Limb (tissue), 2 donors: ENCODE measurements at regions not wholly inside any gene's neighbourhood (a gene's known extent, or its start where the extent isn't known, plus 50 kb on each side); places are given as distances from the start of the nearest gene placed in this dataset.
"Not testable (repeated sequence)": the region's sequence is repeated elsewhere in the genome, so short reads cannot be mapped to it uniquely, and the experiment has no call there.

Experiments used
- DNase-seq, 2 donors: peaks; one replicate each; pipeline ENCODE4 v3.0.0-alpha.2; 2016; ENCODE audit errors: extremely low spot score in 2 of 2

DNA sequence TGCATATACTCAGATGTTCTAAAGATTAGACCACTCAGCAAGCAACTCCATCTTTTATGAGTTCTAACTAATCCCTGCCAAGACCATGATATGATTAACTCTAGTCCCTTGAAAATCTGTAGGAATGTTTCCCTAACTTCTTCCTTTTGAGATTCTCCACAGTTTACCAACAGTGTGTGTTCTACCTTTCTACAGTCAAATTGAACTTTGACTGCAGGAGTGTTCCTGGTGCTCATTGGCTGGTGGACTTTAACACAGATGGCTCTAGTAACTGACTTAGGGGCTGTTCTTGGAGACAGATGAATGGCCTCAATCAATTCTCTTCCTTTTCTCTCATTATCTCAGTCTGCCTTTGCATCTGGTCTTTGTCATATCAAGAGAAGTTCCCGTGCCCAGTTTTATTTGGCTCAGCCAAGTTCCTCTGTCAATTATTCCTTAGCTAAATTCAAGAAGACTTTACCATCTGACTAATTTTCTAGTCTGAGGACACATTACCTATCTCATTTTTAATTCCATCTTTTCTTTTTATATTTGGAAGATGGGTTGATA lies 643.9 kb upstream of the CAMK1G start:
- DNase-seq: no peak

DNA sequence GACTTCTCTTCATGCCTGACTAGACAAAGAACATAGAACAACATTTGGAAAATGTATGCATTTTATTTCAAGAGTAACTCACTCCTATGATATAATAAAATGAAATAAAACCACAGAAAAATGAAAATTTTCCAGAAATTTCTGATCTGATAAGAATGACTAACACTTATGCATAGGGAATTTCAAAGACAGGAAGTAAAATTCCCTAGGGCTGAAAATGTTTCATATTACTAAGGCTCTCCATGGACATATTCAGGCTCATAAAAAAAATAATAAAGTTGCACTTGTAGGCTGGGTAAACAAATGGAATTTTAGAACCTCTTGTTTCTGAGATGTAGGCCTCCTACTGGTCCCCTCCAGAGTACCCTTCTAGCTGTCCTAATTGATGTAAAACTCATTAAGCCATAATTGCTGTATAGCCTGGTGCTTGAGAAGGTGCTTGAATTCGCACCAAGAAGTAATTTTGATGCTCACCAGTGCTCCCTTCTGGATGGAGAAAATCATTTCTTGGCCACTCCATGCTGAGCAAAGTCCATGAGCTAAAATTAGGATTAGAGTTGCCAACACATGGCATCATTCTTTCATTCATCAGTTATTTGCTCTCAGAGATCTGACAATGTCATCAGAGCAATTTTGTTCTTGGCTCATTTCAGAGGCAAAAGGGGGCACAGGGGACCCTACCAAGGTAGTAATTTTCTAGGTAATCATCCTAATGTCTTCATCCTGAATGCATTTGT lies 641.0 kb upstream of the CAMK1G start:
- DNase-seq: no peak

- no peak for DNase-seq
These were observed 640.2 kb upstream of the CAMK1G start for GRCh38 chr1:208943291-208943690.

DNA sequence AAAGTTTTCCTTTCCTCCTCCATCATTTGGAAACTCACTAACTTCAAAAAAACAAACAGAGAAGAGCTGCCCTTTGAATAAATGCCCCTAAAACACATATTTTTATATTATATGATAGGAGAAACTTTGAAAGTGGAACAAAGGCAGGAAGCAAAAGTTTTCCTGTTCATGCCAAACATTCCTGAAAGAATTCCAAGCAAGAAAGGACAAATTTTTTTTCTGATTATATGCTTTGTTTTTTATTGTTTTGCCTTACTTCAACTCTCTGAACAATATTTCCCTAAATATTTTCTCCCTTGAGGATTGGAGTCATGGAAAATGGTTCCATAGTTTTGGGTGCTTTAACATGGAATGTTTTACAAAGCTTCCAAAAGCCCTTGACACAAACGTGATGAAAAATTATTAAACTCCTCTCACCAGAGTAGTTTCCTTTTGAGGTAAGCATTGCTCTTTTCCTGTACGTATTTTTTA lies 638.5 kb upstream of the CAMK1G start:
- DNase-seq: no peak

- DNase-seq: no peak
These were observed 633.3 kb upstream of the CAMK1G start for GRCh38 chr1:208950206-208950605.

DNA sequence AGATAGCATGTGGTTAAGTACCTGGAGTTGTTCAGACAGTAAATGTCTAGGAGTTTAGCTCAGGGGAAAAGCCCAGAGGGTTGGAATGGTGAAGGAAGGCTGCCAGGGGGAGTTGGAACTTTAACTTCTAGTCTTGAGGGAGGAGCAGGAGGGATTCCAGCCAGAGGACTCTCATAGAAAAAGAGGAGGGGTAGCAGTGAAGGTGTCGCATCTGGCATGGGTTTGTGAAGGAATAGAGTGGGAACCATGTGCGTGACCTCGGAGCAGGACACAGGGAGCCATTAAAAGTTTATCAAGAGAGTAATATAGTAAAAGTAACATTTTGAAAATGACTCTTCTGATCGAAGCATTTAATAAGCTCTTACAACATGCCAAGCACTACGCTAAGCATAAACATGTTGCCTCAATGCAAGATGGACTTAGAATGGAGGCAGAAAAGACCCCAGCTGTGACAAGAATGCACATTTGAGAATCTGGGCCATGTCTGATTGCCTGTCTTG lies 632.4 kb upstream of the CAMK1G start:
- no peak for DNase-seq

- no peak for DNase-seq
These were observed 631.6 kb upstream of the CAMK1G start for GRCh38 chr1:208951908-208952307.

DNA sequence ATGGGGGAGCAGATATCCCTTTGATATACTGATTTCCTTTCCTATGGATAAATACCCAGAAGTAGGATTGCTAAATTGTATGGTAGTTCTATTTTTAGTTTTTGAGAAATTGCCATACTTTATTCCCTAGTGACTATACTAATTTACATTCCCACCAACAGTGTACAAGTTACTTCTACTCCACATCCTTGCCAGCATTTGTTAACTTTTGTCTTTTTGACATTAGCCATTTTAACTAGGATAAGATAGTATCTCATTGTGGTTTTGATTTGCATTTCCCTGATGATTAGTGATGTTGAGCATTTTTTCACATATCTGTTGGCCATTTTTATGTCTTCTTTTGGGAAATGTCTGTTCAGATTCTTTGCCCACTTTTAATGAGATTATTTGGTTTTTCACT lies 620.6 kb upstream of the CAMK1G start:
- no peak for DNase-seq

DNA sequence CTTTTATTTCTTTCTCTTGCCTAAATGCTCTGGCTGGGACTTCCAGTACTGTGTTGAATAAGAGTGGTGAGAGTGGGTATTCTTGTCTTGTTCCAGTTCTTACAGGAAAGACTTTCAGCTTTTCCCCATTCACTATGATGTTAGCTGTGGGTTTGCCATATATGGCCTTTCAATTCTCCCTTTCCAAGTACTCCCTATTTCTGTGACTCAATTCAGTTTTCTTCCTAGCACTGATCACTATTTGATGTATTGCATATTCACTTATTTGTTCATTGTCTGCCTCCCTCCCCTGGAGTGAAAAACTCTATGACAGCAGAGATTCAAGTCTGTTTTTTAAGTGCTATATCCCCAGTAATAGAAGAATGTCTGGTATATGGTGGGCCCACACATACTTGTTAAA lies 618.2 kb upstream of the CAMK1G start:
- DNase-seq: no peak

- no peak for DNase-seq
These were observed 616.2 kb upstream of the CAMK1G start for GRCh38 chr1:208967334-208967733.

- DNase-seq: no peak
These were observed 608.8 kb upstream of the CAMK1G start for GRCh38 chr1:208974717-208975116.

DNA sequence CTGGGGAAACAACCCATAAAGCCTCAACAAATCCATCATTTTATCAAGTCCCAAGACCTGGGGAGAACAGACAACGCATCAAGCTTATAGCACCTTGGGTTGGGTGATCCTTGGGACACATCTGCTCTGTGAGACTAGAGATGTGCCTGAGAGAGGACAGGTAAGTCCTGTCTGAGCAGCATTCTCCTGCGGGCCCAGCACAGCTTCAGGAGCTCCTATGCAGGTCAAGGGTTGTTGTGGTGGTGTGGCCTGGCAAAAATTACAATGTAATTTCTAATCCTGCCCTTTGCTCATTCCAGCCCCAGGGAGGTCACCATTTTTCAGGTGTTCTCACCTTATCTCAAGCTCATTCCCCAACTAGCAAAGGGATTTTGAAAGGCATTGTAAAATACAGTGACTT lies 608.1 kb upstream of the CAMK1G start:
- no peak for DNase-seq

GRCh38 chr1:208977012-208977411 lies 606.5 kb upstream of the CAMK1G start:
- DNase-seq: no peak

DNA sequence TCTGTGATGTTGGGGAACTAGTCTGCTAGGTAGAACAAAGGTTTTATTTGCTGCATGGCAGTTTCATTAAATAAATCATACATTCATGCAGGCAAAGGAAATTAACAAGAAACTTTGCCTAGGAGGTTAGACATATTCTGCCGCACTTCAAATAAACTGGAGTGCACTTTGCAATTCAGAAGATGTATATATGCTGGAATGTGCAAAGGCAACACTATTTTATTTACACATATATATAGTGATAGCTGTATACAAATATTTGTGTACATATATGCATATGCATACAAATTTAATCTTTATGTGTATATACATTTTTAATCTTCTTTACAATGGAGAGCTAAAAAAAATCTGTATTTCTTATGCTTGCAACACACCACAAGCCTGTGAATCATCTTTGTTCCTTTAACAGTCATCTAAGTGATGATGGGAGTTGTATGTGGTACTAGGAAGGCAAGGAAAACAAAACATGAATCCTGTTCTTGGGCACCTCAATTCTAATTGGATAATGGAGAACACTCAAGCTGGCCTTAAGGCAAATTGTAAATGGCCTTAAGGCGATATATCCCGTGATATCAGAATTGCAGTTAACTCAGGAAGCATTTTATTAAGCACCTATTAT lies 605.8 kb upstream of the CAMK1G start:
- no peak for DNase-seq

- DNase-seq: no peak
These were observed 603.7 kb upstream of the CAMK1G start for GRCh38 chr1:208979776-208980175.

GRCh38 chr1:208980605-208981004 lies 602.9 kb upstream of the CAMK1G start:
- DNase-seq: no peak

DNA sequence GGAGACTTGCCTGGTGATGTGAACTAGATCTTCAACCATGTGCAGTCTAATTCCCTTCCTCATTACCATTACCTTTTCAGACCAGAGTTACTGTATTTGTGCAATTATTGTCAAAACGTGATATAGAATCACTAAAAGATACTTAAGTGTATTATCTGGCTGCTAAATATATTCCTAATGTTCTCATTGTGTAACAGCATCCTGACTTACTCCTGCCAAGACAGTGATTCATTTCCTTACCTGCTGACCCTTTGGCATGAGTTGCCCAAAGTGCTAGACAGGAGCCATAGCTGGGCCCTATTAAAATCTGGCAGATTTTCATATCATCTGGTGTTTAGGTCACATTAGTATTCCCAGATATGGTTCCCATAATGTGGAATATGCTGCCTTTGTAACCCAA lies 598.3 kb upstream of the CAMK1G start:
- no peak for DNase-seq

DNA sequence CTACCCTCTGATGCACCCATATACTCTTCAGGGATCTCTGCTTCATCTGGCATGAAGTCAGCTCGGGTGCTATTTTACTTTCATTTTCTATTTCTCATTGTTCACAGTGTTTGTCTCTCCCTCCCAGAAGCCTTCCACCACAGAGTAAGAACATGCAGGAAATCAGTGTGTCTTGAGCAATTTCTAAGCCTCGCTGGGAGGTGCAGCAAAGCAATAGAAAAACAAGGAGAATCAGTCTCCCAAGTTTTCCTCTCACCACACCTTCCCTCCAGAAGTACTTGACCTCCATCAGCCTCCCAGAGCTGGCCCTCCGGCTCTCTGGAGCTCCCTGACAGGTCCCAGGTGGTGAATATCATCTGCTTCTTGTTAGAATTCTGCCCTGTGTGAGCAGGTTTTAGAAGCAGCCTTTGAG lies 594.7 kb upstream of the CAMK1G start:
- DNase-seq: peak in 1 of 2 donors; percentile 13

- no peak for DNase-seq
These were observed 593.1 kb upstream of the CAMK1G start for GRCh38 chr1:208990456-208990855.

- not testable (repeated sequence) for DNase-seq
These were observed 586.5 kb upstream of the CAMK1G start for GRCh38 chr1:208997053-208997452.

DNA sequence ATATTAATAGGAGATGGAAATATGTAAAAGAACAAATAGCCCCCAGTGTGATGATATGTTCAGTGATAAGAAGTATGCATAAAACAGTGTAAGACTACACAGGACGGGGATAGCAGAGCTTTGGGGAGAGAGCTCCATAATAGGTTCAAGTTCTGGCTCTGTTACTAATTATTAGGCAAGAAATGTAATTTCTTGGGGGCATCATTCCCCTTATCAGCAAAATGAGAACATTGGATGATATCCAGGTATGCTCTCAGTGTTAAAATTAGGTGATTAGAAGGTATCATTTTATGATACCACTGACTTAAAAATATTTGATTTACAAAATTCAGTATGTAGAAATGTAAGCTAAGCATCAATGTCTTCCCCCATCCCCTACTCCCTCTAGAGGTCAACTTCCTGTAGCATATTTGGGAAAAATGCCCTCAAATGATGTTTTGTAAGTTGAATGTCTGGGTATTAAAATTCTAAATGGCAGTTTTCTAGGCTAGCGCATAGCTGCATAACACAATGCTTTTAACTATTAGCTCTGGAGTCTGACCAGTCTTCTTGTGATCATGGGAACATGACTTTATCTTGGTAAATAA lies 585.7 kb upstream of the CAMK1G start:
- no peak for DNase-seq

DNA sequence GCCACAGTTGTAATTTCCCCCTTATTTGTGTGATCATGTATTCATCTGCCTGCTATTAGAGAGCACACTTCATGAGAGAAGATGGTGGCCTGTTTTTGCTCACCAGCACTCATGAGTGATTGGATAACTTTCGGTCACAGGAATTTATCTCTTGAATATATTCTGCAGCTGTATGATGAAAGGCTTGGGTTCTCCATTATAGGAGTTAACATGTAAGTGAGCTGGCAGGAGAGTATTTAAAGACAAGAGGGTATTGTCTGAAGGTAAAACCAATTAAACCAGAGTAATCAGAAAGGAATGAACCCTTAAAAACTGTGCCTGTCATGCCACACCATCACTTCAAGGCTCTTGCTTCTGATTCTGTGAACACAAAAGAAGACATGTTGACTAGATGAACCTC lies 574.9 kb upstream of the CAMK1G start:
- DNase-seq: no peak
